SK-N-SH treated with all-trans-retinoic acid at 6 μM for 48 hours (cell line): ENCODE measurements at regions not wholly inside any gene's neighbourhood (a gene's known extent, or its start where the extent isn't known, plus 50 kb on each side); places are given as distances from the start of the nearest gene placed in this dataset.

Source experiments
- ATAC-seq: fragments of 200-7000 bp; cut with Tn5 transposase; 3 replicates; pipeline ENCODE4 v1.9.1; 2020; ENCODE audit warnings: mild to moderate bottlenecking, moderate library complexity
- ARNTL ChIP-seq: fragments of 450-650 bp; formaldehyde crosslinking; IDR thresholded peaks from 2 replicates; pipeline ENCODE4 v1.5.0; 2020; ENCODE audit warnings: low read depth, mild to moderate bottlenecking, moderate library complexity, borderline replicate concordance
- BACH2 ChIP-seq: fragments of 250-450 bp; sonication (Bioruptor Pico); IDR thresholded peaks from 2 replicates; pipeline ENCODE4 v1.9.0; 2021; ENCODE audit warnings: mild to moderate bottlenecking, borderline replicate concordance
- CREB5 ChIP-seq: fragments of 250-450 bp; sonication (Bioruptor Pico); IDR thresholded peaks from 2 replicates; pipeline ENCODE4 v1.5.1; 2020; ENCODE audit warnings: low read depth, mild to moderate bottlenecking, moderate library complexity
- CSDC2 ChIP-seq: fragments of 250-450 bp; sonication (Bioruptor Pico); IDR thresholded peaks from 2 replicates; pipeline ENCODE4 v1.5.0; 2020; ENCODE audit warnings: mild to moderate bottlenecking, moderate library complexity
- GLIS3 ChIP-seq: fragments of 250-450 bp; sonication (Bioruptor Pico); IDR thresholded peaks from 2 replicates; pipeline ENCODE4 v1.5.0; 2020; ENCODE audit warnings: mild to moderate bottlenecking, moderate library complexity
- ISL1 ChIP-seq: fragments of 250-450 bp; sonication (Bioruptor Pico); IDR thresholded peaks from 2 replicates; pipeline ENCODE4 v2.1.2; 2022; ENCODE audit warnings: mild to moderate bottlenecking, moderate library complexity
- OSR1 ChIP-seq: fragments of 250-450 bp; sonication (Bioruptor Pico); IDR thresholded peaks from 2 replicates; pipeline ENCODE4 v1.8.0; 2022; ENCODE audit warnings: moderate library complexity, mild to moderate bottlenecking, inconsistent platforms
- POU6F1 ChIP-seq: fragments of 250-450 bp; sonication (Bioruptor Pico); IDR thresholded peaks from 2 replicates; pipeline ENCODE4 v1.8.0; 2021; ENCODE audit warnings: low read depth, mild to moderate bottlenecking, moderate library complexity, borderline replicate concordance
- PPARA ChIP-seq: fragments of 250-450 bp; sonication (Bioruptor Pico); IDR thresholded peaks from 2 replicates; pipeline ENCODE4 v1.5.0; 2020; ENCODE audit warnings: mild to moderate bottlenecking, borderline replicate concordance
- RARB ChIP-seq: fragments of 250-450 bp; sonication (Bioruptor Pico); IDR thresholded peaks from 2 replicates; pipeline ENCODE4 v1.8.0; 2021; ENCODE audit warnings: mild to moderate bottlenecking, moderate library complexity
- SNAI2 ChIP-seq: fragments of 250-450 bp; sonication (Bioruptor Pico); IDR thresholded peaks from 2 replicates; pipeline ENCODE4 v1.5.0; 2020; ENCODE audit warnings: mild to moderate bottlenecking, moderate library complexity
- TCF4 ChIP-seq: fragments of 250-450 bp; sonication (Bioruptor Pico); IDR thresholded peaks from 2 replicates; pipeline ENCODE4 v1.8.0; 2021; ENCODE audit warnings: mild to moderate bottlenecking, moderate library complexity, borderline replicate concordance
- TSHZ2 ChIP-seq: fragments of 250-450 bp; sonication (Bioruptor Pico); IDR thresholded peaks from 2 replicates; pipeline ENCODE4 v1.5.0; 2020; ENCODE audit warnings: mild to moderate bottlenecking, moderate library complexity
- ZC3H10 ChIP-seq: fragments of 250-450 bp; sonication (Bioruptor Pico); IDR thresholded peaks from 2 replicates; pipeline ENCODE4 v1.5.1; 2021; ENCODE audit warnings: mild to moderate bottlenecking, moderate library complexity
- ZFP30 ChIP-seq: fragments of 450-650 bp; formaldehyde crosslinking; IDR thresholded peaks from 2 replicates; pipeline ENCODE4 v1.5.0; 2022; ENCODE audit warnings: mild to moderate bottlenecking, moderate library complexity
- ZNF565 ChIP-seq: fragments of 450-650 bp; formaldehyde crosslinking; conservative IDR thresholded peaks from 2 replicates; pipeline ENCODE4 v1.5.0; 2020; ENCODE audit warnings: low read depth, mild to moderate bottlenecking, moderate library complexity
- ZNF70 ChIP-seq: fragments of 450-650 bp; formaldehyde crosslinking; IDR thresholded peaks from 2 replicates; pipeline ENCODE4 v1.5.0; 2020; ENCODE audit warnings: mild to moderate bottlenecking, moderate library complexity
- ZNF8 ChIP-seq: fragments of 450-650 bp; formaldehyde crosslinking; IDR thresholded peaks from 2 replicates; pipeline ENCODE4 v1.5.0; 2020; ENCODE audit warnings: mild to moderate bottlenecking, moderate library complexity

GRCh38 chr11:92284107-92284506, 59.5 kb downstream of the FAT3 start:
- no peak for ATAC-seq
- TF ChIP-seq GLIS3 (CRISPR knock-in tag) = no peak
- TF ChIP-seq SNAI2 (CRISPR knock-in tag) = no peak
- no peak for TF ChIP-seq PPARA (CRISPR knock-in tag)
- TF ChIP-seq ZC3H10 (CRISPR knock-in tag) = no peak
- no peak for TF ChIP-seq ISL1 (CRISPR knock-in tag)
- no peak for TF ChIP-seq RARB (CRISPR knock-in tag)
- no peak for TF ChIP-seq TSHZ2 (CRISPR knock-in tag)
- TF ChIP-seq ARNTL (CRISPR knock-in tag) = no peak
- no peak for TF ChIP-seq CSDC2 (CRISPR knock-in tag)
- TF ChIP-seq OSR1 (CRISPR knock-in tag) = no peak
- no peak for TF ChIP-seq ZFP30 (CRISPR knock-in tag)

GRCh38 chr11:92284558-92284957, 59.9 kb downstream of the FAT3 start:
- peak; percentile 25; the same call in 2 of the 3 replicates for ATAC-seq
- TF ChIP-seq POU6F1 (CRISPR knock-in tag) = no peak
- TF ChIP-seq BACH2 (CRISPR knock-in tag) = no peak
- no peak for TF ChIP-seq ZNF565 (CRISPR knock-in tag)
- TF ChIP-seq CREB5 (CRISPR knock-in tag) = no peak
- TF ChIP-seq ISL1 (CRISPR knock-in tag) = peak; percentile 72
- TF ChIP-seq, all 23 proteins: peak for 1

- no peak for ATAC-seq
- TF ChIP-seq POU6F1 (CRISPR knock-in tag) (no peak), ZNF70 (CRISPR knock-in tag) (no peak), CSDC2 (CRISPR knock-in tag) (no peak), ZNF565 (CRISPR knock-in tag) (no peak), ARNTL (CRISPR knock-in tag) (no peak), TSHZ2 (CRISPR knock-in tag) (no peak), GLIS3 (CRISPR knock-in tag) (no peak), TCF4 (no peak), ZFP30 (CRISPR knock-in tag) (no peak), CREB5 (CRISPR knock-in tag) (no peak), ZNF8 (CRISPR knock-in tag) (no peak)
These were observed 61.2 kb downstream of the FAT3 start for GRCh38 chr11:92285776-92286175.
